ENCODE measurements at regions not wholly inside any gene's neighbourhood (a gene's known extent, or its start where the extent isn't known, plus 50 kb on each side); places are given as distances from the start of the nearest gene placed in this dataset.
A peak's percentile ranks its signal among the peaks of the same experiment; 100 is the strongest.
"Not testable (repeated sequence)": the region's sequence is repeated elsewhere in the genome, so short reads cannot be mapped to it uniquely, and the experiment has no call there.

- DNase-seq; in situ Hi-C loops (cut with HindIII; ENCODE audit: low pct_ligation_motif_present, low pct_unique_long_range_greater_than_20kb, low sequenced_read_pairs): not testable (repeated sequence)
These were observed 1532.2 kb downstream of the REEP3 start for GRCh38 chr10:65053397-65053796.

DNA sequence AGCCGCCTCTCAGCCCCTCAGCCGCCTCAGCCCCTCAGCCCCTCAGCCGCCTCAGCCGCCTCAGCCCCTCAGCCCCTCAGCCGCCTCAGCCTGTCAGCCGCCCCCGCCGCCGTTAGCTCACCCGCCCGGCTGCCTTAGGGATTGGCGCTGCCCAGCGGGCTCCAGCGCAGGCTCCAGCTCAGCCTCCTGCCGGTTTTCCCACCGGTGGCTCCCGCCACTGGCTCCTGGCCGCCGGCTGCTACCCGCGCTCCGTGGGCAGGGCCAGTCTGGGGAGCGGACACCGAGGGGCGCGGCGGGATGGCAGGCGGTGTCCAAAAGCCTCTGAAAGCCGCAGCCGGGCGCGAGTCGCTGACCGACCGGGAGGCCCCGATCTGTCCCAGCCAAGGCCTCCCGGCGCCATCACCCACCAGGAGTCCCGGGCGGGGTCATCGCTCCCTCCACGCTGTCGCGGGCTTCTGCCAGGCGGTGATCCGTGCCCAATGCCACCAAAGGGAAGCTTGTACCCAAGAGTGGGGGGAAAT, 1532.7 kb downstream of the REEP3 start:
- in situ Hi-C loops (cut with HindIII; ENCODE audit: low pct_ligation_motif_present, low pct_unique_long_range_greater_than_20kb, low sequenced_read_pairs); DNase-seq: not testable (repeated sequence)

DNA sequence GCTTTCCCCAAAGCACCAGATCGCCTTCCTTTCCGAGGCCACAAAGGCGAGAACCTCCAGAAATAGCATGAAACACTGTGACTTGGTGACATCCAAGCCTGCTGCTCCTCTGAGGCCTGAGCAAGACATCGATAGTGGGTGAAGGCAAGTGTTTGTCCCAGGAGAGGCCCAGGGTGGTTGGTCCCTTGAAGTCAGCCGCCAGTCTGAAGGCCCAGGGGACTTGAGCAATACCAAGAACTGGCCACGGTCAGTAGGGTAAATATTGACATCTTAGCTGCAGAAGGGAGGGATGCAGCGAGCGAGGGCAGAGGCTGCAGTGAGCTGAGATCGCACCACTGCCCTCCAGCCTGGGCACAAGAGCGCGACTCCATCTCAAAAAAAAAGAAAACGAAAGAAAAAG, 1533.5 kb downstream of the REEP3 start:
- DNase-seq; in situ Hi-C loops (cut with HindIII; ENCODE audit: low pct_ligation_motif_present, low pct_unique_long_range_greater_than_20kb, low sequenced_read_pairs): not testable (repeated sequence)

- in situ Hi-C loops (cut with HindIII; ENCODE audit: low pct_ligation_motif_present, low pct_unique_long_range_greater_than_20kb, low sequenced_read_pairs): no loop called here
- peak; percentile 3 for DNase-seq
These were observed 1544.1 kb downstream of the REEP3 start for GRCh38 chr10:65065278-65065677.

GRCh38 chr10:65083222-65083621, 1562.0 kb downstream of the REEP3 start:
- in situ Hi-C loops (cut with HindIII; ENCODE audit: low pct_ligation_motif_present, low pct_unique_long_range_greater_than_20kb, low sequenced_read_pairs): no loop called here
- no peak for DNase-seq

DNA sequence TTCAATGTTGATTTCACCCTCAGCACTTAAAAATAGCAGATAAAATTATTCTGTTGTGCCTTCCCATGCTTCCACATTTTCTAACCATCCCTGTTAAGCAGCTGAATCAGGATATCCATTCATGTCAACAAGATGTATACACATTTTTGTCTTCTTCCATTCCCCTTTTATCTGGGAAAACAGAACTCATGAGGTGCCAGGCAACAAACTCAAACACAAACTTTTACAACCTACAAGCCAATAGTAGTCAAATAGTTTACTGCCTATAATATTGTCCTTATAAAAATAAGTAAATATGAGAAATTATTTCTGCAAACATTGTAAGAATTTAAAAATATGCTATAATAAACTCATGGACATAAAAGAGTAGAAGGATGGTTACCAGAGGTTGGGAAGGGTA, 1569.8 kb downstream of the REEP3 start:
- no peak for DNase-seq
- in situ Hi-C loops (cut with HindIII; ENCODE audit: low pct_ligation_motif_present, low pct_unique_long_range_greater_than_20kb, low sequenced_read_pairs): no loop called here

GRCh38 chr10:65100146-65100545, 1578.9 kb downstream of the REEP3 start:
- DNase-seq: no peak
- in situ Hi-C loops (cut with HindIII; ENCODE audit: low pct_ligation_motif_present, low pct_unique_long_range_greater_than_20kb, low sequenced_read_pairs): no loop called here

- in situ Hi-C loops (cut with HindIII; ENCODE audit: low pct_ligation_motif_present, low pct_unique_long_range_greater_than_20kb, low sequenced_read_pairs); DNase-seq: not testable (repeated sequence)
These were observed 1579.7 kb downstream of the REEP3 start for GRCh38 chr10:65100881-65101280.

DNA sequence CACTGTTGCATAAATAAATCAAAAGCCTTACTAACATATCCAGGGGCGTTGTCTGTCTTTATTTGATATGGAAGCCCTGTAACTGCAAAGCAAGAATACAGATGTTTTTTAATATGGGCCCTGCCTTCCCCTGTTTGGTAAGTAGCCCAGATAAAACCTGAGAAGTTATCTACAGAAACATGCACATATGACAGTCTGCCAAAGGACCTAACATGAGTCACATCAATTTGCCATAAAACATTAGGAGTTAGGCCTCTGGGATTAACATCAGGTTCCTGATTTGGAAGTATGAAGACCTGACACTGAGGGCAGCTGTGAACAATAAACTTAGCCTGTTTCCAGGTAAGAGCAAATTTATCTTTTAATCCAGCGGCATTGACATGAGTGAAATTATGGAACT, 1588.8 kb downstream of the REEP3 start:
- no peak for DNase-seq
- in situ Hi-C loops (cut with HindIII; ENCODE audit: low pct_ligation_motif_present, low pct_unique_long_range_greater_than_20kb, low sequenced_read_pairs): no loop called here

DNA sequence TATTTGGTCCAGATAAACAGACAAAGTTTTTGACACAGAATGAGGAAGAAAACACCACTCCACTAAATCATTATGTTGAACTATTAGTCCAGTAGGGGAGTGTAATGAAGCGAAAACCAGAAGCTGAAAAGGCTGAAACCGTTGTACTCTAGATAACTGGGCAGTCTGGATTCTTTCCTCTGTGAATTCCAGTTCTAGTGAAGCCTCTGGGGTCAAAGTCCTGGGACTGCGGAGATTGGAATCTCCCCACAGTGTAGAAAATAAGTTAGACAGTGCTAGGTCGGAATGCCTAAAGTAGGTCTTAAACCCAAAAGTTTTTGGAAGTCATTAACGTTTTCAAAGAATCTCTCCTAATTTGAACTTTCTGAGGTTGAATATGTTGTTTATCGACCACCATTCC, 1589.9 kb downstream of the REEP3 start:
- DNase-seq; in situ Hi-C loops (cut with HindIII; ENCODE audit: low pct_ligation_motif_present, low pct_unique_long_range_greater_than_20kb, low sequenced_read_pairs): not testable (repeated sequence)

- in situ Hi-C loops (cut with HindIII; ENCODE audit: low pct_ligation_motif_present, low pct_unique_long_range_greater_than_20kb, low sequenced_read_pairs): no loop called here
- DNase-seq: no peak
These were observed 1591.4 kb downstream of the REEP3 start for GRCh38 chr10:65112573-65112972.

- in situ Hi-C loops (cut with HindIII; ENCODE audit: low pct_ligation_motif_present, low pct_unique_long_range_greater_than_20kb, low sequenced_read_pairs): no loop called here
These were observed 1601.9 kb downstream of the REEP3 start for GRCh38 chr10:65123120-65123519.

DNA sequence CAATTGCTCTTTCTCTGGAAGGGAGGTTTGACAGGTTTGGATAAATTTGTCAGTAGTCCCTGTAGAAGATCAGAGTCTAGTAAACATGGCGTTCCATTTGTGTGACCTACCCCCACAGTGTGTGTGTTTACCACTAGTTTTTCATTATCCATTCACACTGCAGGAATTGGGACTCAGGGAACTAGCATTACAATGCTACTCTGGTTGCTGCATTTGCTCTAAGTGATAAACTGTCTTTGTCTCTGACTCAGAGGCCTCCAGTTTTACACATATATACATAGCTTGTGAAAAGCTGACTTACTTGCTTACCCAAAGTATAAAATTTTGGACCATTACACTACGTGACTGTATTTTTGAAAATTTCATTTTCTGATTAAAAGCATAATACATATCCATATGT, 1604.0 kb downstream of the REEP3 start:
- in situ Hi-C loops (cut with HindIII; ENCODE audit: low pct_ligation_motif_present, low pct_unique_long_range_greater_than_20kb, low sequenced_read_pairs): no loop called here

More at GRCh38 chr10:65123120-65123519, 1601.9 kb downstream of the REEP3 start:
- no peak for DNase-seq

GRCh38 chr10:65126288-65126687, 1605.1 kb downstream of the REEP3 start:
- DNase-seq: no peak
- in situ Hi-C loops (cut with HindIII; ENCODE audit: low pct_ligation_motif_present, low pct_unique_long_range_greater_than_20kb, low sequenced_read_pairs): no loop called here

More for the DNA sequence above, 1604.0 kb downstream of the REEP3 start:
- DNase-seq: no peak

DNA sequence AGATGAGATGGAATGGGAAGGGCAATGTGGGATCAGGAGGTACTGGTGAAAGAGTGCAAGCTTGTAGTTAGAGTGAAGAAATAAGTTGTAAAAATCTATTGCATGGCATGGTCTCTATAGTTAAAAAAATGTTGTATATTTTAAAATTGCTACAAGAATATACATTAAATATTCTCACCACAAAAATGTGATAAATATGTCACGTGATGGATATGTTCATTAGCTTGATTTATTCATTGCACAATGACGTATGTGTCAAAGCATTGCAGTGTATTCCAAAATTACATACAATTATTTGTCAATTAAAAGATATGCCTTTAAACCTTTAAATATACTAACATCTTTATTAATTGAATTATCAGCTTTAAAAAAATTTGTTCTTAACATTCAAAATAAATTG, 1607.1 kb downstream of the REEP3 start:
- DNase-seq: no peak
- in situ Hi-C loops (cut with HindIII; ENCODE audit: low pct_ligation_motif_present, low pct_unique_long_range_greater_than_20kb, low sequenced_read_pairs): no loop called here

DNA sequence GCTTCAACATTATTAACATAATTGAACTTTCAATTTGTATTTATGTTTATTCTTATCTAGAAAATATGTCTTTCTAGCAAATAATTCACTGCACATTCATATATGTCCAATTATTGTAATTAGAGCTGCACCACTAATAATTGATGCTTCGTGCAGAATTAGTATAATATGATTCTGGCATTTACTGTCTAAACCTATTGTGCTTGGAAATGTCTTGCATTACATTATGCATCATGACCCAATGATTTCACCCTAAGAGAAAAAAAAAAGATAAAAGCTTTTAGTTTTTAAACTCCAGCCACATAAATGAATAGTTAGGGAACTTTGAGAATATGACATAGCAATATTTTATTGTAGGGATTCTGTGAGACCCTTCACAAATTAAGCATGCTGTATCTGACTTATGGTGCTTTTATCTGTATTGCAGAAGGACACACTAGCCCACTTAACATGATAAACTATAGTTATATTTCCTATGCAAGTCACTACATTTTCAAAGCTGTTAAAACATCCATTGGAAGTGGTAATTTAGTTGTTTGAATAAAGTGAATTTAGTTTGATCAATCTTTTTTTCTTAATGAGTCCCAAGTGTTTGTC, 1609.1 kb downstream of the REEP3 start:
- no peak for DNase-seq
- in situ Hi-C loops (cut with HindIII; ENCODE audit: low pct_ligation_motif_present, low pct_unique_long_range_greater_than_20kb, low sequenced_read_pairs): no loop called here

DNA sequence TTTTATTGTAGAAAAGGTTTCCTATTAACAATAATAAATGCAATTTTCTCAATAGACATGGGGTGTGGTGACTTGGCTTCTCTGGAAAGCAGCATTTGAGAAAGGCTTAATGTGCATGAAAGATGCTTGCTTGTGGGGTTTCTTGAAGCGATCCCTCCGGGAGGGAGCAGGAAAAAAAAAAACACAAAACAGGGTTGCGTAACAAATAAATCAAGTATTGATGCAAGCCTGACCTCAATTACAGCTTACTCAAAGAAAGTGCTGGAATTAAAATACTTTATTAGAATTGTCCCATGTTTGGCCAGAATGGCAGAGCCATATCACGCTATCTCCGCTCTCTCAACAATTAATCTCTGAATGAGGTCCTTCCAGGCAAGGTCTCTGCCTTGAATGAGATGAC, 1612.5 kb downstream of the REEP3 start:
- in situ Hi-C loops (cut with HindIII; ENCODE audit: low pct_ligation_motif_present, low pct_unique_long_range_greater_than_20kb, low sequenced_read_pairs): no loop called here
- DNase-seq: no peak

DNA sequence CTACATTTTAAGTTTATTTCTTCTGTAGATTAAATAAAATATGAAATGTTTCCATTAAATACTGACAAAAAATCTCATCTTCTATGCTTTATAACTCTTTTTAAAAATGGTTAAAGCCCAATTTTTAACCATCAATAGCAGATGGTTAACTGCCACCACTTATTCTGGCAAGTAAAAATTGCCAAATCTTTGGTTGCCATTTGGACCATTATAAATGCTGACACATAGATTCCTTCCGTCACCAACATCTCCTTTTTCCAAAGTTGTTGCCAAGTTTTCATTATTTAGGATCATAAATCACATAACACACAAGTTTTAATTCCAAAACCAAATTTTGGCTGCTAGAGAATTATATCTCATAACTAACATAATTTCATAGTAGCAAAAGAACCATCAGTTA, 1614.3 kb downstream of the REEP3 start:
- DNase-seq: no peak
- in situ Hi-C loops (cut with HindIII; ENCODE audit: low pct_ligation_motif_present, low pct_unique_long_range_greater_than_20kb, low sequenced_read_pairs): no loop called here

DNA sequence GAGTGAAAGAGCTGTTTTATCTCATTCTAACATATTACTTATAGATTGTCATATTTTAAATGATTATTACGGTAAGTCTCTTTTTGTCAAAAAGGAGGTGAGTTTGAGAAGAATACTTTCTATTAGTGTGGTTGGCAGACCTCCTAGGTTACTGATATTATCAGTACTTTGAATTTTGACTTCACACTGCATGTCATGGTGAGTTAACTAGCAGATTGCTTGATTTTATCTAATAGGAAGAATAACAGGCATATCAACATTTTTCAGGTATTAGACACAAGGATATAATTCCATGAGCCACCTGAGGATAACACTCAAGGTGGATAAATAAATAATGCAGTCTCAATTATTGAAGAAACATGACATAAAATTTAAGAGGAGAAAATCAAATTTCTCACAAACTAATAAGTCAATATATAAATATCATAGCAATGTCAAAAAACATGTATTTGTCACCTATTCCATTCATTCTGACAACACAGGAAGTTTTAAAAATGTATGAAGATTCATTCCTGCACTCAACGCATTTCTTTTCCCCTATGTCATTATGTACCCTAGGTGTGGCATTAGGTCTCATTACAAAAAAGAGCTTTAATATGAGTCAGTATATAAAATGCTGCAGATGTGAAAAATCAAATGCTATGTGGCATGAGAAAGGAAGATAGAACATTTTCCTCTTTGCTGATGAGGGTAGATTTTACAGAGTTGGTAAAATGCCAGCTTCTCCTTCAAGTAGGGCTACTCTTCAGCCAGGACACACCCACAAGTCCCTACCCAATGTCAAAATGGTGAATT, 1621.6 kb downstream of the REEP3 start:
- DNase-seq: no peak
- in situ Hi-C loops (cut with HindIII; ENCODE audit: low pct_ligation_motif_present, low pct_unique_long_range_greater_than_20kb, low sequenced_read_pairs): no loop called here

DNA sequence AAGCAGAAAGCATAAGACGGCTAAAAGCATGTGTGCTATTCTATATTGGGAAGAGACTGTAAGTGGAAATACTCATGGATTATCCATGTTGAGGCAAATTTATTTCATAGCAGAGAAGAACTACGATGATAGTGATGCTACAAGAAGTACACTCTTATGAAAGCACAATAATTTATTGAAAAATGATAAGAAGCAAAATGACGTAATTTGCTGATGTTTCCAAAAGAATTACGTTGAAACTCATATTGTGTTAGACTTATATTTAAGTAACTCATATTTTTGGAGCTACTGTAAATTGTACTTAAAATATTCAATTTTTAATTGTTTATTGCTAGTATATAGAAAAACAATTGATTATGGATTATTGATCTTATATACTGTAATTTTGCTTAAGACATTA, 1622.5 kb downstream of the REEP3 start:
- in situ Hi-C loops (cut with HindIII; ENCODE audit: low pct_ligation_motif_present, low pct_unique_long_range_greater_than_20kb, low sequenced_read_pairs): no loop called here
- no peak for DNase-seq
